Endothelial cell of umbilical vein (primary cell): ENCODE measurements at regions not wholly inside any gene's neighbourhood (a gene's known extent, or its start where the extent isn't known, plus 50 kb on each side); places are given as distances from the start of the nearest gene placed in this dataset.

Source experiments
- BruUV-seq: library from RNA; stranded (reverse); fragments of 400-500 nt; replicated peaks from 2 replicates; lab custom pipeline; 2021; lab: Mats Ljungman, UMichigan
- CTCF ChIA-PET: fragments of 300-600, 350-600 bp; sonication (Branson Sonifier 250); formaldehyde crosslinking; loops from one replicate; lab custom pipeline; 2021; ENCODE audit warnings: antibody characterized with exemption, inconsistent platforms; lab: Charles Lee
- POLR2A ChIA-PET: fragments of 300-600, 350-600 bp; sonication (Branson Sonifier 250); formaldehyde crosslinking; loops from one replicate; lab custom pipeline; 2021; ENCODE audit warnings: antibody characterized with exemption, inconsistent platforms; lab: Charles Lee
- DNase-seq: peaks from one replicate; pipeline ENCODE4 v3.0.0-alpha.2; 2011; ENCODE audit warnings: low read depth, low spot score
- FAIRE-seq: peaks from 2 replicates; lab custom pipeline; 2011; peaks lifted over from hg19 to GRCh38; lab: Jason Lieb, UNC
- H2AFZ ChIP-seq: 2 replicates; pipeline ENCODE4 v1.6.0; 2012; ENCODE audit warnings: low read depth, low read length, control low read depth, inconsistent platforms
- H3K27ac ChIP-seq: 2 replicates; pipeline ENCODE4 v1.5.1; 2011; ENCODE audit warnings: low read depth, mild to moderate bottlenecking, control low read depth, low read length, moderate library complexity; ENCODE audit not compliant: insufficient read depth
- H3K27me3 ChIP-seq, 2 experiments: 2 replicates each; pipeline versions ENCODE4 v1.6.0 to v1.6.1; 2011; ENCODE audit warnings: low read length in 2 of 2, mixed read lengths in 1 of 2; ENCODE audit not compliant: control insufficient read depth in 2 of 2, insufficient read depth in 2 of 2
- H3K36me3 ChIP-seq, 2 experiments: 2 replicates in 1 of 2; 3 replicates in 1 of 2; pipeline ENCODE4 v1.5.1; 2011; ENCODE audit warnings: low read length in 2 of 2, mild to moderate bottlenecking in 1 of 2, moderate library complexity in 1 of 2; ENCODE audit not compliant: control insufficient read depth in 2 of 2, insufficient read depth in 2 of 2; ENCODE audit errors: extremely low read depth in 1 of 2
- H3K4me1 ChIP-seq: 3 replicates; pipeline ENCODE4 v1.5.1; 2011; ENCODE audit warnings: mild to moderate bottlenecking, low read length; ENCODE audit not compliant: control insufficient read depth, insufficient read depth; ENCODE audit errors: extremely low read depth
- H3K4me2 ChIP-seq: 2 replicates; pipeline ENCODE4 v1.6.1; 2011; ENCODE audit warnings: low read length, control low read depth, mixed read lengths; ENCODE audit not compliant: insufficient read depth
- H3K4me3 ChIP-seq, 3 experiments: fragments of 200-600 bp in 1 of 3; sonication (generic), shearing (Covaris generic) in 1 of 3; replicated peaks in 1 of 3; 2 replicates each; pipeline ENCODE4 v1.5.1; 2011 to 2016; ENCODE audit warnings: control low read depth in 3 of 3, low read length in 3 of 3, mild to moderate bottlenecking in 2 of 3, inconsistent platforms in 1 of 3, low read depth in 1 of 3, moderate library complexity in 1 of 3; ENCODE audit not compliant: insufficient read depth in 1 of 3
- H3K79me2 ChIP-seq: 2 replicates; pipeline ENCODE4 v1.6.0; 2012; ENCODE audit warnings: low read length, inconsistent platforms; ENCODE audit not compliant: control insufficient read depth, insufficient read depth
- H3K9ac ChIP-seq: replicated peaks from 2 replicates; pipeline ENCODE3; 2011; ENCODE audit warnings: low read length, control low read depth; ENCODE audit not compliant: insufficient read depth; ENCODE audit errors: extremely low read depth
- H3K9me1 ChIP-seq: replicated peaks from 3 replicates; pipeline ENCODE4 v1.6.0; 2011; ENCODE audit warnings: mild to moderate bottlenecking, low read length; ENCODE audit not compliant: control insufficient read depth, insufficient read depth; ENCODE audit errors: extremely low read depth
- H3K9me3 ChIP-seq: replicated peaks from 2 replicates; pipeline ENCODE4 v1.5.1; 2012; ENCODE audit warnings: low read length, inconsistent platforms; ENCODE audit not compliant: control insufficient read depth, insufficient read depth
- H4K20me1 ChIP-seq: replicated peaks from 2 replicates; pipeline ENCODE3; 2011; ENCODE audit warnings: mild to moderate bottlenecking, low read length; ENCODE audit not compliant: control insufficient read depth, insufficient read depth; ENCODE audit errors: extremely low read depth
- EZH2 ChIP-seq: IDR thresholded peaks from 2 replicates; pipeline ENCODE4 v1.6.1; 2012; ENCODE audit warnings: borderline replicate concordance, low read depth, mild to moderate bottlenecking, moderate library complexity, low read length, inconsistent platforms; ENCODE audit not compliant: severe bottlenecking
- FOS ChIP-seq: IDR thresholded peaks from 2 replicates; pipeline ENCODE4 v1.6.1; 2011; ENCODE audit warnings: mild to moderate bottlenecking, low read length, moderate library complexity, borderline replicate concordance; ENCODE audit not compliant: insufficient read depth
- GATA2 ChIP-seq: IDR thresholded peaks from 2 replicates; pipeline ENCODE4 v1.7.0; 2011; ENCODE audit warnings: low read depth, mild to moderate bottlenecking, moderate library complexity, mixed read lengths, low read length; ENCODE audit not compliant: insufficient read length, insufficient read depth
- JUN ChIP-seq: IDR thresholded peaks from 2 replicates; pipeline ENCODE4 v1.6.1; 2011; ENCODE audit warnings: borderline replicate concordance, low read depth; ENCODE audit not compliant: insufficient read length, insufficient read depth
- MYC ChIP-seq: IDR thresholded peaks from one replicate; pipeline ENCODE4 v1.6.1; 2011; ENCODE audit warnings: mild to moderate bottlenecking, low read depth, low read length
- POLR2A ChIP-seq: IDR thresholded peaks from 2 replicates; pipeline ENCODE4 v1.6.1; 2012; ENCODE audit warnings: low read depth, mild to moderate bottlenecking, control low read depth, low read length
- POLR2AphosphoS5 ChIP-seq: IDR thresholded peaks from 2 replicates; pipeline ENCODE4 v1.6.1; 2012; ENCODE audit warnings: low read depth, mild to moderate bottlenecking, control low read depth, low read length, moderate library complexity; ENCODE audit not compliant: insufficient read depth
- dilution Hi-C: fragments of 300-500 bp; cut with MboI; formaldehyde crosslinking; loops from one replicate; pipeline ENCODE4 v1.15.0; 2019; ENCODE audit warnings: low sequenced_read_pairs; ENCODE audit not compliant: extremely low pct_ligation_motif_present
- intact Hi-C: fragments of 100-400 bp; cut with micrococcal nuclease; formaldehyde crosslinking; loops from one replicate; pipeline ENCODE4 v1.10.0; 2022
- TF ChIP-seq, protein P1 (sequence below), 2 donors: IDR thresholded peaks; 1 replicate in 1 of 2; 2 replicates in 1 of 2; pipeline ENCODE4 v1.5.1; 2011; ENCODE audit warnings: low read length in 2 of 2, mild to moderate bottlenecking in 2 of 2, moderate library complexity in 2 of 2, control low read depth in 1 of 2, inconsistent platforms in 1 of 2, low read depth in 1 of 2; ENCODE audit not compliant: insufficient read depth in 1 of 2; ENCODE audit errors: extremely low read depth in 1 of 2
- TF ChIP-seq, protein P2 (sequence below): IDR thresholded peaks from 2 replicates; pipeline ENCODE4 v1.6.1; 2011; ENCODE audit not compliant: insufficient read depth, insufficient read length

DNA sequence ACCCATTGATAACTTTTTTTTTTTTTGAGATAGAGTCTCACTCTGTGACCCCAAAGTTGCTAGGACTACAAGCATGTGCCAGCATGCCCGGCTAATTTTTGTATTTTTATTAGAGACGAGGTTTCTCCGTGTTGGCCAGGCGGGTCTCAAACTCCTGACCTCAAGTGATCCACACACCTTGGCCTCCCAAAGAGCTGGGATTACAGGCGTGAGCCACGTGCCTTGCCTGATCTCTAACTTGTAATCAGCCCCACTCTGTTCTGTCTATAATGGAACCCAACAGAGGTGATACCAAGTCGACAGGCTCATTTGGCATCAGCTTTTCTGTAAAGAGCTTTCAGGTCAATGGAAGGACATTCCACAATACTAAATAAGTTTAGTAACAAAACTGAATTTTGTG is 99.4 kb downstream of the HFE start:
- no peaks in the 10 kb centered on the region for H3K27me3 ChIP-seq
- BruUV-seq: no TSS peak
- dilution Hi-C loops (no loop called here), intact Hi-C loops (no loop called here)
- H3K4me3 ChIP-seq: no peak overlapping the region
- CTCF ChIA-PET: no interaction called here
- no peak overlapping the region for H2AFZ ChIP-seq
- peaks cover 20% of the 10 kb centered on the region for H3K4me1 ChIP-seq
- DNase-seq (no peak), FAIRE-seq (no peak)
- no peaks in the 10 kb centered on the region for H3K9me1 ChIP-seq
- H3K9ac ChIP-seq: no peak overlapping the region
- H3K4me2 ChIP-seq: no peak overlapping the region
- TF ChIP-seq GATA2: no peak
- no peak for TF ChIP-seq POLR2AphosphoS5
- TF ChIP-seq POLR2A: no peak
- TF ChIP-seq, protein P1, sequence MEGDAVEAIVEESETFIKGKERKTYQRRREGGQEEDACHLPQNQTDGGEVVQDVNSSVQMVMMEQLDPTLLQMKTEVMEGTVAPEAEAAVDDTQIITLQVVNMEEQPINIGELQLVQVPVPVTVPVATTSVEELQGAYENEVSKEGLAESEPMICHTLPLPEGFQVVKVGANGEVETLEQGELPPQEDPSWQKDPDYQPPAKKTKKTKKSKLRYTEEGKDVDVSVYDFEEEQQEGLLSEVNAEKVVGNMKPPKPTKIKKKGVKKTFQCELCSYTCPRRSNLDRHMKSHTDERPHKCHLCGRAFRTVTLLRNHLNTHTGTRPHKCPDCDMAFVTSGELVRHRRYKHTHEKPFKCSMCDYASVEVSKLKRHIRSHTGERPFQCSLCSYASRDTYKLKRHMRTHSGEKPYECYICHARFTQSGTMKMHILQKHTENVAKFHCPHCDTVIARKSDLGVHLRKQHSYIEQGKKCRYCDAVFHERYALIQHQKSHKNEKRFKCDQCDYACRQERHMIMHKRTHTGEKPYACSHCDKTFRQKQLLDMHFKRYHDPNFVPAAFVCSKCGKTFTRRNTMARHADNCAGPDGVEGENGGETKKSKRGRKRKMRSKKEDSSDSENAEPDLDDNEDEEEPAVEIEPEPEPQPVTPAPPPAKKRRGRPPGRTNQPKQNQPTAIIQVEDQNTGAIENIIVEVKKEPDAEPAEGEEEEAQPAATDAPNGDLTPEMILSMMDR (IDR thresholded peaks at IDR 0.05; ENCODE audit: extremely low read depth in 1 of 2, insufficient read depth in 1 of 2, low read depth in 1 of 2, low read length in 2 of 2): no peak
- TF ChIP-seq MYC: no peak
- TF ChIP-seq JUN: no peak
- TF ChIP-seq, protein P2, sequence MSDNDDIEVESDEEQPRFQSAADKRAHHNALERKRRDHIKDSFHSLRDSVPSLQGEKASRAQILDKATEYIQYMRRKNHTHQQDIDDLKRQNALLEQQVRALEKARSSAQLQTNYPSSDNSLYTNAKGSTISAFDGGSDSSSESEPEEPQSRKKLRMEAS: no peak
- TF ChIP-seq EZH2: no peak
- TF ChIP-seq FOS: no peak
- POLR2A ChIA-PET: interaction anchor here (1.1 to 3.1 kb wide), 2 partner anchors 12 to 62 kb away, joined by 7 to 61 read pairs; a partner anchor contains a TSS
- H3K9me3 ChIP-seq: no peaks in the 10 kb centered on the region
- no peaks in the 10 kb centered on the region for H3K79me2 ChIP-seq
- no peak overlapping the region for H3K27ac ChIP-seq
- no peaks in the 10 kb centered on the region for H3K36me3 ChIP-seq
- H4K20me1 ChIP-seq: no peaks in the 10 kb centered on the region
